Right lobe of liver (tissue), 6 donors: ENCODE measurements at regions not wholly inside any gene's neighbourhood (a gene's known extent, or its start where the extent isn't known, plus 50 kb on each side); places are given as distances from the start of the nearest gene placed in this dataset.
"Not testable (repeated sequence)": the region's sequence is repeated elsewhere in the genome, so short reads cannot be mapped to it uniquely, and the experiment has no call there.

ENCODE experiments used
- ATAC-seq, 4 donors: fragments of 200-7000 bp; cut with Tn5 transposase; one replicate each; pipeline ENCODE4 v1.9.1; 2020; ENCODE audit warnings: mild to moderate bottlenecking in 4 of 4, moderate library complexity in 4 of 4
- DNase-seq, 3 donors: peaks; one replicate each; pipeline ENCODE4 v3.0.0-alpha.2; 2020
- H3K27ac ChIP-seq, 3 donors: fragments of 200-600 bp; one replicate each; pipeline ENCODE4 v1.8.0; 2022
- H3K27me3 ChIP-seq, 2 donors: fragments of 200-600 bp; one replicate each; pipeline ENCODE4 v1.8.0; 2022
- H3K36me3 ChIP-seq, 4 donors: fragments of 200-600 bp; sonication (generic) in 1 of 4; one replicate each; pipeline versions ENCODE4 v1.5.1 to v1.8.0; 2017 to 2022; ENCODE audit warnings: control low read depth in 1 of 4
- H3K4me1 ChIP-seq, 4 donors: fragments of 200-600 bp; sonication (generic) in 1 of 4; one replicate each; pipeline versions ENCODE4 v1.5.1 to v1.8.0; 2017 to 2022; ENCODE audit warnings: control low read depth in 1 of 4
- H3K4me3 ChIP-seq, 3 donors: fragments of 200-600 bp; one replicate each; pipeline ENCODE4 v1.8.0; 2022
- H3K9me3 ChIP-seq, 4 donors: fragments of 200-600 bp; sonication (generic) in 1 of 4; one replicate each; pipeline versions ENCODE4 v1.5.1 to v1.8.0; 2017 to 2022; ENCODE audit warnings: control low read depth in 1 of 4
- POLR2A ChIP-seq: fragments of 450-650 bp; IDR thresholded peaks from one replicate; pipeline ENCODE4 v1.6.1; 2017; ENCODE audit warnings: antibody characterized with exemption, mild to moderate bottlenecking
- WGBS: methylation state at CpG from one replicate; pipeline ENCODE4 v1.1.6; 2018; ENCODE audit warnings: low coverage, low lambda C conversion rate; ENCODE audit not compliant: insufficient coverage; ENCODE audit errors: missing lambda C conversion rate; 5-methylcytosine and 5-hydroxymethylcytosine counted together
- intact Hi-C, 2 donors: fragments of 100-400 bp; cut with DNase I; formaldehyde crosslinking; loops; one replicate each; pipeline versions ENCODE4 v1.11.2 to v1.14.1; 2022
- TF ChIP-seq, protein P1 (sequence below), 4 donors: fragments of 200-600 bp in 3 of 4; fragments of 450-650 bp in 1 of 4; IDR thresholded peaks; one replicate each; pipeline versions ENCODE4 v1.5.1 to v1.8.0; 2016 to 2022; ENCODE audit warnings: antibody characterized with exemption in 4 of 4, mild to moderate bottlenecking in 2 of 4
- donor health status: DM: no; HTN: yes; CAD: no.
- donor health status: DM: no; HTN: no; CAD: no.
- donor health status: DM: no; HTN: no; CAD: no.
- donor health status: DM: no; HTN: yes; CAD: no.
- donor health status: DM: no; HTN: yes; CAD: no.

- Histone ChIP-seq H3K9me3 (no peaks in the 10 kb centered on the region), H3K36me3 (no peaks in the 10 kb centered on the region), H3K27me3 (no peaks in the 10 kb centered on the region), H3K27ac (no peak overlapping the region), H3K4me1 (peaks cover 0 to 8% (median 3%) of the 10 kb centered on the region in 4 donors), H3K4me3 (no peak overlapping the region)
- WGBS = 92% methylated on average over 3 of the region's 3 CpGs
- no peak for DNase-seq
- intact Hi-C loops = no loop called here
- TF ChIP-seq, protein P1, sequence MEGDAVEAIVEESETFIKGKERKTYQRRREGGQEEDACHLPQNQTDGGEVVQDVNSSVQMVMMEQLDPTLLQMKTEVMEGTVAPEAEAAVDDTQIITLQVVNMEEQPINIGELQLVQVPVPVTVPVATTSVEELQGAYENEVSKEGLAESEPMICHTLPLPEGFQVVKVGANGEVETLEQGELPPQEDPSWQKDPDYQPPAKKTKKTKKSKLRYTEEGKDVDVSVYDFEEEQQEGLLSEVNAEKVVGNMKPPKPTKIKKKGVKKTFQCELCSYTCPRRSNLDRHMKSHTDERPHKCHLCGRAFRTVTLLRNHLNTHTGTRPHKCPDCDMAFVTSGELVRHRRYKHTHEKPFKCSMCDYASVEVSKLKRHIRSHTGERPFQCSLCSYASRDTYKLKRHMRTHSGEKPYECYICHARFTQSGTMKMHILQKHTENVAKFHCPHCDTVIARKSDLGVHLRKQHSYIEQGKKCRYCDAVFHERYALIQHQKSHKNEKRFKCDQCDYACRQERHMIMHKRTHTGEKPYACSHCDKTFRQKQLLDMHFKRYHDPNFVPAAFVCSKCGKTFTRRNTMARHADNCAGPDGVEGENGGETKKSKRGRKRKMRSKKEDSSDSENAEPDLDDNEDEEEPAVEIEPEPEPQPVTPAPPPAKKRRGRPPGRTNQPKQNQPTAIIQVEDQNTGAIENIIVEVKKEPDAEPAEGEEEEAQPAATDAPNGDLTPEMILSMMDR (IDR thresholded peaks at IDR 0.05) = no peak
- no peak for TF ChIP-seq POLR2A
- ATAC-seq = no peak
These were observed 77.4 kb upstream of the TERB2 start for GRCh38 chr15:44879066-44879465.

GRCh38 chr15:44882499-44882968, 74.0 kb upstream of the TERB2 start:
- peaks cover 0 to 8% (median 3%) of the 10 kb centered on the region in 4 donors for H3K4me1 ChIP-seq
- no peak for ATAC-seq
- no peak overlapping the region for H3K27ac ChIP-seq
- no peak overlapping the region for H3K4me3 ChIP-seq
- H3K9me3 ChIP-seq = no peaks in the 10 kb centered on the region
- no peaks in the 10 kb centered on the region for H3K27me3 ChIP-seq
- intact Hi-C loops = no loop called here
- no peaks in the 10 kb centered on the region for H3K36me3 ChIP-seq
- TF ChIP-seq, protein P1 (IDR thresholded peaks at IDR 0.05) = no peak
- TF ChIP-seq POLR2A = no peak
- DNase-seq = no peak
- WGBS = 63% methylated on average over 5 of the region's 5 CpGs

GRCh38 chr15:44883199-44883877, 73.1 kb upstream of the TERB2 start:
- H3K27ac ChIP-seq = no peak overlapping the region
- H3K4me3 ChIP-seq = no peak overlapping the region
- H3K36me3 ChIP-seq = no peaks in the 10 kb centered on the region
- WGBS = 74% methylated on average over 5 of the region's 5 CpGs
- intact Hi-C loops = no loop called here
- ATAC-seq (peak in 3 of 4 donors; percentile 69 to 77 (median 73)), DNase-seq (no peak)
- H3K9me3 ChIP-seq = no peaks in the 10 kb centered on the region
- no peaks in the 10 kb centered on the region for H3K27me3 ChIP-seq
- H3K4me1 ChIP-seq = peaks cover 0 to 8% (median 3%) of the 10 kb centered on the region in 4 donors
- no peak for TF ChIP-seq POLR2A
- TF ChIP-seq, protein P1 (IDR thresholded peaks at IDR 0.05) = no peak

GRCh38 chr15:44898890-44899651, 57.4 kb upstream of the TERB2 start:
- peak; percentile 40 to 85 (median 66) for ATAC-seq
- H3K4me1 ChIP-seq, H3K27ac ChIP-seq, H3K27me3 ChIP-seq, H3K9me3 ChIP-seq, H3K36me3 ChIP-seq, H3K4me3 ChIP-seq, DNase-seq, intact Hi-C loops: not testable (repeated sequence)
- no CpG with 5 or more reads among the region's 4 CpGs for WGBS

DNA sequence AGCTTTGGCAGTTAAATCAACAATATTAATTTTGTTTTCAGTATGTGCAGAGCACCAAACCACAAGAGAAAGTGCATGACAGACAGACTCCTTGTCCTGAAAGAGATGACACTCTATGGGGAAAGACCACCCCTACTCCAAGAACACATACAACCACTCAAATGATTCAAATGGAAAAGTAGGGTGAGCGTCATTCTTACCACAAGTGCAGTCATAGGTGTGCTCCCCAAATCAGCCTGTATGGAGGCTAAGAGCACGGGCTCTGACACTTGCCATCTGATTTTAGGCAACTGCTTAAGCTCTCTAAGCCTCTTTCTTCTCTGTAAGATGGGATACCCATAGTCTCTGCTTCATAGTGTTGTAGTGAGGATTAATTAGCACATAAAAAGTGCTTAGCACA, 56.7 kb upstream of the TERB2 start:
- H3K4me1 ChIP-seq, H3K36me3 ChIP-seq, intact Hi-C loops, H3K4me3 ChIP-seq, DNase-seq, ATAC-seq, H3K27me3 ChIP-seq, H3K27ac ChIP-seq, H3K9me3 ChIP-seq: not testable (repeated sequence)
- WGBS = no CpG with 5 or more reads among the region's 2 CpGs

DNA sequence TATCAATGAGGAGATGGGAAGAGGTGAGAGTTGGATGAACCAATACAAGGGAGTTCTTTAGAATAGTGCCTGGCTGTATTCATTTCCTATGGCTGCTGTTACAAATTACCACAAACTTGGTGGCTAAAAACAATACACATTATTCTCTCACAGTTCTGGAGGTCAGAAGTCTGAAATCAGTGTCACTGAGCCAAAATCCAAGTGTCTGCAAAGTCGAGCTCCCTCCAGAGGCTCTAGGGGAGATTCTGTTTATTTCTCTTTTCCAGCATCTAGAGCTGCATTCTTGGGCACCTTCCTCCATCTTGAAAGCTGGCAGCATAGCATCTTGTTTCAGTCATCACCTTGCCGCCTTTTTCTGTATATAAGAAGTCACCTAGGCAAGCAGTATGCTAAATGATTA, 55.7 kb upstream of the TERB2 start:
- peak in 3 of 4 donors; percentile 48 to 85 (median 59) for ATAC-seq
- H3K27ac ChIP-seq, DNase-seq, intact Hi-C loops, H3K36me3 ChIP-seq, H3K27me3 ChIP-seq, H3K9me3 ChIP-seq, H3K4me1 ChIP-seq, H3K4me3 ChIP-seq: not testable (repeated sequence)
- 100% methylated on average over 1 of the region's 2 CpGs for WGBS

- H3K36me3 ChIP-seq, intact Hi-C loops, H3K9me3 ChIP-seq, H3K27ac ChIP-seq, ATAC-seq, H3K4me1 ChIP-seq, H3K27me3 ChIP-seq, DNase-seq, H3K4me3 ChIP-seq: not testable (repeated sequence)
- WGBS = 29% methylated on average over 1 of the region's 1 CpG
These were observed 53.2 kb upstream of the TERB2 start for GRCh38 chr15:44903281-44903680.

DNA sequence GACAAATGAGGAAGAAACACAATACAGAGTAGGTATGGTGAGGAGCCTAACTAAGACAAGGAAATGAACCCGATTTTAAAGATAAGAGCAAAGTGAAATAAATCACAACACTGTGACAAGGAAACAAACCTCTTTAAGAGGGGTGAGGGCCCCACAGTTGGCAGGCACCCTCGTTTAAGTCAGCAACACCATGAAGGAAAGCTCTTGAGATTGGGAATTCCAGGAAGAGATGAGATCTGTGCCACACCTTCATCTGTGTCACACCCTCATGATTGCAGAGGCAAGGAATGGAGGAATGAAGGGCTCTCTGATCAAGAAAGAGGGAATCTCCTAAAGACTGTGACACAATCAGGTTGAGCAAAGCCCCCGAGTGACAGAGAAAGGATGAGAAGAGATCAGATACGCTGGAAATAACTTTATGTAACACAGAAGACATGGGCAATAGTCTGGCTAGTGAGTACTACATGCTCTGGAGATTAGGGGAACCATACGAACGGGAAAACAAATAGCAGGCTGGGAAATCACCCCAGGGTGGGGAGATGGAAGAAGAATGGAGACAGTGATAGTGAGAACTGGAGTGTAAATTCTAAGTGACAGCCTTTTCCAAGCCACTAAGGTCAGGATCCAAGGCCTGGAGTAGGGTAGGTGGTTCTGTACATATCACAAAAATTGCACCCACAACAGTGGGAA, 51.7 kb upstream of the TERB2 start:
- ATAC-seq, H3K4me1 ChIP-seq, H3K27me3 ChIP-seq, H3K9me3 ChIP-seq, H3K27ac ChIP-seq, DNase-seq, H3K36me3 ChIP-seq, intact Hi-C loops, H3K4me3 ChIP-seq: not testable (repeated sequence)
- 46% methylated on average over 6 of the region's 6 CpGs for WGBS
